Motor neuron (in vitro differentiated cells): ENCODE measurements at regions not wholly inside any gene's neighbourhood (a gene's known extent, or its start where the extent isn't known, plus 50 kb on each side); places are given as distances from the start of the nearest gene placed in this dataset.
"Not testable (repeated sequence)": the region's sequence is repeated elsewhere in the genome, so short reads cannot be mapped to it uniquely, and the experiment has no call there.

Experiments used
- ATAC-seq, 8 experiments: fragments of 200-7000 bp; cut with Tn5 transposase; replicated peaks in 6 of 8; 2 replicates each; pipeline ENCODE4 v1.8.0; 2021; ENCODE audit warnings: mild to moderate bottlenecking in 8 of 8, moderate library complexity in 8 of 8
- H3K27ac ChIP-seq, 2 donors: fragments of 250-450 bp; sonication (Bioruptor Pico); 2 replicates each; pipeline ENCODE4 v1.9.0; 2021; ENCODE audit warnings: antibody characterized with exemption in 2 of 2, mild to moderate bottlenecking in 2 of 2, moderate library complexity in 1 of 2
- H3K4me1 ChIP-seq, 2 donors: fragments of 250-450 bp; sonication (Bioruptor Pico); replicated peaks in 1 of 2; 2 replicates each; pipeline ENCODE4 v1.6.1; 2021; ENCODE audit warnings: antibody characterized with exemption in 2 of 2, mild to moderate bottlenecking in 2 of 2, moderate library complexity in 1 of 2
- H3K4me3 ChIP-seq, 5 donors: fragments of 250-450 bp; sonication (Bioruptor Pico); 2 replicates each; pipeline ENCODE4 v1.9.0; 2021; ENCODE audit warnings: antibody characterized with exemption in 5 of 5, mild to moderate bottlenecking in 5 of 5, moderate library complexity in 4 of 5
- WGBS, 10 experiments: fragments of 450-650 bp; shearing (Covaris generic); methylation state at CpG; one replicate each; pipeline ENCODE4 v1.0.0; 2022; 5-methylcytosine and 5-hydroxymethylcytosine counted together
- in situ Hi-C, 9 experiments: fragments of 400-800 bp; cut with MboI; loops; one replicate each; pipeline ENCODE4 v1.15.0; 2021; ENCODE audit warnings: low sequenced_read_pairs in 9 of 9, low pct_unique_long_range_greater_than_20kb in 2 of 9; ENCODE audit not compliant: unreplicated experiment in 9 of 9

GRCh38 chrX:80578517-80579105, 158.4 kb downstream of the TENT5D start:
- no peak overlapping the region for H3K27ac ChIP-seq
- in situ Hi-C loops, result loop anchor here in 1 of 9 experiments (25.0 kb wide), 1 partner anchor 141 kb away; no protein-coding TSS in a partner anchor
- H3K4me1 ChIP-seq, result no peaks in the 10 kb centered on the region
- peak in 3 of 8 experiments; percentile 48 to 56 (median 48) for ATAC-seq
- no peak overlapping the region for H3K4me3 ChIP-seq
- WGBS, 10 experiments, result 0 to 100% (median 0%) methylated on average over 1 to 3 of the region's 3 CpGs; no CpG with 5 or more reads in 2 of the 10 experiments

GRCh38 chrX:80590992-80591391, 170.7 kb downstream of the TENT5D start:
- H3K4me1 ChIP-seq, H3K27ac ChIP-seq, H3K4me3 ChIP-seq, ATAC-seq: not testable (repeated sequence)
- in situ Hi-C loops, result loop anchor here in 1 of 9 experiments (25.0 kb wide), 1 partner anchor 154 kb away; no protein-coding TSS in a partner anchor
- no CpG with 5 or more reads among the region's 30 CpGs for WGBS, 10 experiments

GRCh38 chrX:80602036-80602860, 182.0 kb downstream of the TENT5D start:
- no peak overlapping the region for H3K27ac ChIP-seq
- whole genome bisulfite sequencing, 10 experiments, result 0 to 83% (median 37%) methylated on average over 1 to 6 of the region's 7 CpGs; no CpG with 5 or more reads in 1 of the 10 experiments
- peak in 5 of 8 experiments; percentile 20 to 95 (median 34) for ATAC-seq
- H3K4me3 ChIP-seq, result no peak overlapping the region
- in situ Hi-C loops, result no loop called here
- no peaks in the 10 kb centered on the region for H3K4me1 ChIP-seq
